A549 (cell line): ENCODE measurements at regions not wholly inside any gene's neighbourhood (a gene's known extent, or its start where the extent isn't known, plus 50 kb on each side); places are given as distances from the start of the nearest gene placed in this dataset.

Source experiments
- ATAC-seq, 2 experiments: fragments of 200-7000 bp in 1 of 2; fragments of >200 bp in 1 of 2; cut with Nextera tagmentation in 1 of 2; cut with Tn5 transposase in 1 of 2; 3 replicates each; pipeline versions ENCODE4 v1.8.0 to v1.9.1; 2018 to 2020; ENCODE audit warnings: mild to moderate bottlenecking in 1 of 2, moderate library complexity in 1 of 2
- CTCF ChIA-PET: fragments of 300-600 bp; sonication (Branson Sonifier 250); formaldehyde crosslinking; extraction: SDS; loops from one replicate; lab custom pipeline; 2021; ENCODE audit warnings: antibody characterized with exemption, inconsistent platforms; lab: Yijun Ruan, JAX
- POLR2A ChIA-PET: fragments of 350-600 bp; formaldehyde crosslinking; extraction: SDS; loops from one replicate; lab custom pipeline; 2021; ENCODE audit warnings: antibody characterized with exemption, inconsistent platforms; lab: Yijun Ruan, JAX
- DNase-seq, 2 experiments: peaks; one replicate each; pipeline versions ENCODE4 v3.0.0 to v3.0.0-alpha.2; 2011 to 2016; ENCODE audit warnings: low read depth in 1 of 2, low spot score in 1 of 2
- FAIRE-seq: peaks from 2 replicates; lab custom pipeline; 2011; peaks lifted over from hg19 to GRCh38; lab: Jason Lieb, UNC
- H3K27ac ChIP-seq, 2 experiments: fragments of >200 bp; sonication (Bioruptor Twin); formaldehyde crosslinking; 3 replicates each; pipeline ENCODE4 v1.5.1; 2016 to 2017
- H3K4me1 ChIP-seq: fragments of >200 bp; sonication (Bioruptor Twin); formaldehyde crosslinking; 3 replicates; pipeline ENCODE4 v1.6.1; 2016
- H3K4me2 ChIP-seq: fragments of >200 bp; sonication (Bioruptor Twin); formaldehyde crosslinking; 3 replicates; pipeline ENCODE4 v1.6.1; 2016
- H3K4me3 ChIP-seq: fragments of >200 bp; sonication (Bioruptor Twin); formaldehyde crosslinking; 3 replicates; pipeline ENCODE4 v1.5.1; 2016
- H3K9me3 ChIP-seq: fragments of >200 bp; sonication (Bioruptor Twin); formaldehyde crosslinking; 3 replicates; pipeline ENCODE4 v1.6.1; 2016
- BHLHE40 ChIP-seq: IDR thresholded peaks from 2 replicates; pipeline ENCODE4 v1.6.1; 2012; ENCODE audit warnings: low read depth, low read length, inconsistent platforms
- CBX2 ChIP-seq: fragments of 200-600 bp; sonication (generic); IDR thresholded peaks from 2 replicates; pipeline ENCODE4 v1.6.1; 2016; ENCODE audit warnings: low read depth, mild to moderate bottlenecking, borderline replicate concordance
- CBX8 ChIP-seq: fragments of 200-600 bp; sonication (generic); IDR thresholded peaks from 2 replicates; pipeline ENCODE4 v1.6.1; 2016
- CHD2 ChIP-seq: fragments of 150-350 bp; IDR thresholded peaks from 2 replicates; pipeline ENCODE4 v1.6.1; 2014; ENCODE audit warnings: low read length; ENCODE audit not compliant: partially characterized antibody
- CTCF ChIP-seq: fragments of >200 bp; sonication (Bioruptor Twin); formaldehyde crosslinking; IDR thresholded peaks from 3 replicates; pipeline ENCODE4 v1.5.1; 2016
- EP300 ChIP-seq, 2 experiments: fragments of >200 bp; sonication (Bioruptor Twin); formaldehyde crosslinking; IDR thresholded peaks; 2 replicates in 1 of 2; 3 replicates in 1 of 2; pipeline ENCODE4 v1.6.1; 2016 to 2017
- ESRRA ChIP-seq: fragments of 150-350 bp; IDR thresholded peaks from 2 replicates; pipeline ENCODE4 v1.6.1; 2014; ENCODE audit warnings: mild to moderate bottlenecking, low read length, borderline replicate concordance
- FOSL2 ChIP-seq, 2 experiments: fragments of 450-650 bp in 1 of 2; fragments of >200 bp in 1 of 2; sonication (Bioruptor Twin) in 1 of 2; formaldehyde crosslinking; IDR thresholded peaks; 2 replicates each; pipeline versions ENCODE4 v1.5.0 to v1.6.1; 2016 to 2020; ENCODE audit warnings: mild to moderate bottlenecking in 1 of 2, moderate library complexity in 1 of 2
- FOXS1 ChIP-seq: fragments of 250-450 bp; sonication (Bioruptor Pico); IDR thresholded peaks from 2 replicates; pipeline ENCODE4 v1.5.0; 2020; ENCODE audit warnings: mild to moderate bottlenecking, moderate library complexity
- GATA3 ChIP-seq: IDR thresholded peaks from 2 replicates; pipeline ENCODE4 v1.6.1; 2012; ENCODE audit warnings: borderline replicate concordance
- HEYL ChIP-seq: fragments of 250-450 bp; sonication (Bioruptor Pico); IDR thresholded peaks from 2 replicates; pipeline ENCODE4 v1.8.0; 2021; ENCODE audit warnings: mild to moderate bottlenecking, moderate library complexity
- HMGXB4 ChIP-seq: fragments of 250-450 bp; sonication (Bioruptor Pico); IDR thresholded peaks from 2 replicates; pipeline ENCODE4 v1.5.0; 2021; ENCODE audit warnings: mild to moderate bottlenecking, moderate library complexity, borderline replicate concordance
- JUNB ChIP-seq: fragments of >200 bp; sonication (Bioruptor Twin); formaldehyde crosslinking; IDR thresholded peaks from 2 replicates; pipeline ENCODE4 v1.6.1; 2016
- KDM5A ChIP-seq: fragments of 200-600 bp; sonication (generic); IDR thresholded peaks from 2 replicates; pipeline ENCODE4 v1.6.1; 2016; ENCODE audit warnings: antibody characterized with exemption, mild to moderate bottlenecking
- MAFK ChIP-seq: fragments of 450-650 bp; IDR thresholded peaks from 2 replicates; pipeline ENCODE4 v1.6.1; 2014; ENCODE audit not compliant: partially characterized antibody
- NR3C1 ChIP-seq: fragments of >200 bp; sonication (Bioruptor Twin); formaldehyde crosslinking; IDR thresholded peaks from 3 replicates; pipeline ENCODE4 v1.6.1; 2017
- PBX3 ChIP-seq: IDR thresholded peaks from 2 replicates; pipeline ENCODE4 v1.6.1; 2012
- RAD21 ChIP-seq, 2 experiments: fragments of >200 bp in 1 of 2; sonication (Bioruptor Twin) in 1 of 2; formaldehyde crosslinking in 1 of 2; IDR thresholded peaks in 1 of 2; conservative IDR thresholded peaks in 1 of 2; 2 replicates in 1 of 2; 3 replicates in 1 of 2; pipeline ENCODE4 v1.6.1; 2012 to 2018; ENCODE audit warnings: inconsistent platforms in 1 of 2
- RARB ChIP-seq: fragments of 250-450 bp; sonication (Bioruptor Pico); IDR thresholded peaks from 2 replicates; pipeline ENCODE4 v1.8.0; 2021; ENCODE audit warnings: mild to moderate bottlenecking, moderate library complexity
- RCOR1 ChIP-seq: fragments of 150-350 bp; IDR thresholded peaks from 2 replicates; pipeline ENCODE4 v1.6.1; 2014; ENCODE audit warnings: antibody characterized with exemption, low read length, low read depth
- SMC3 ChIP-seq: fragments of >200 bp; sonication (Bioruptor Twin); formaldehyde crosslinking; IDR thresholded peaks from 3 replicates; pipeline ENCODE4 v1.6.1; 2018; ENCODE audit warnings: inconsistent platforms
- TFCP2L1 ChIP-seq: fragments of 250-450 bp; sonication (Bioruptor Pico); IDR thresholded peaks from 2 replicates; pipeline ENCODE4 v1.5.0; 2021; ENCODE audit warnings: mild to moderate bottlenecking
- TP53 ChIP-seq: fragments of 250-450 bp; sonication (Bioruptor Pico); IDR thresholded peaks from 2 replicates; pipeline ENCODE4 v1.5.0; 2021; ENCODE audit warnings: mild to moderate bottlenecking, moderate library complexity
- USF2 ChIP-seq: fragments of 450-650 bp; IDR thresholded peaks from 2 replicates; pipeline ENCODE4 v1.6.1; 2014; ENCODE audit warnings: antibody characterized with exemption
- ZC3H11A ChIP-seq: fragments of 450-650 bp; IDR thresholded peaks from 2 replicates; pipeline ENCODE4 v1.6.1; 2014; ENCODE audit warnings: antibody characterized with exemption, mild to moderate bottlenecking
- WGBS: methylation state at CpG from one replicate; pipeline ENCODE4 v1.1.6; 2017; ENCODE audit errors: missing lambda C conversion rate; 5-methylcytosine and 5-hydroxymethylcytosine counted together

GRCh38 chr2:100654611-100655010 is 91.8 kb downstream of the PDCL3 start:
- no peak for TF ChIP-seq CHD2
- no peak for TF ChIP-seq JUNB
- TF ChIP-seq FOSL2 (IDR thresholded peaks at IDR 0.05): no peak
- no peak for TF ChIP-seq FOSL2 (CRISPR knock-in tag; IDR thresholded peaks at IDR 0.05)
- TF ChIP-seq FOXS1: no peak
- no peak for TF ChIP-seq ZC3H11A
- no peak for TF ChIP-seq TP53 (CRISPR knock-in tag)
- no peak for TF ChIP-seq EP300 (IDR thresholded peaks at IDR 0.05)
- no peak for TF ChIP-seq TFCP2L1 (CRISPR knock-in tag)
- TF ChIP-seq PBX3: no peak
- TF ChIP-seq CBX2: no peak
- no peak for TF ChIP-seq MAFK
- no peak for TF ChIP-seq RAD21 (conservative IDR thresholded peaks at IDR 0.05 in 1 of 2, IDR thresholded peaks at IDR 0.05 in 1 of 2)
- TF ChIP-seq HEYL (CRISPR knock-in tag): no peak
- TF ChIP-seq USF2: no peak
- TF ChIP-seq SMC3: no peak
- TF ChIP-seq ESRRA: no peak
- DNase-seq: no peak
- ATAC-seq: no peak
- no peak overlapping the region for H3K4me3 ChIP-seq
- H3K4me2 ChIP-seq: no peak overlapping the region
- H3K4me1 ChIP-seq: no peaks in the 10 kb centered on the region
- no peak for FAIRE-seq
- 70% methylated on average over 7 of the region's 7 CpGs for WGBS
- ChIA-PET CTCF (no interaction called here), POLR2A (no interaction called here)
- H3K9me3 ChIP-seq: 0 out of 3 replicates have a peak, but pooled peaks cover 2% of the 10 kb centered on the region
- no peak overlapping the region for H3K27ac ChIP-seq

GRCh38 chr2:100655446-100655845 is 92.7 kb downstream of the PDCL3 start:
- H3K4me2 ChIP-seq: no peak overlapping the region
- ATAC-seq (0 out of 6 replicates have a peak, but pooled peaks of 1 of the 2 experiments have one; percentile 19), FAIRE-seq (no peak), DNase-seq (no peak)
- POLR2A ChIA-PET: no interaction called here
- H3K4me3 ChIP-seq: no peak overlapping the region
- H3K9me3 ChIP-seq: 0 out of 3 replicates have a peak, but pooled peaks cover 2% of the 10 kb centered on the region
- no peak overlapping the region for H3K27ac ChIP-seq
- WGBS: 68% methylated on average over 5 of the region's 5 CpGs
- TF ChIP-seq BHLHE40: no peak
- no peak for TF ChIP-seq RARB (CRISPR knock-in tag)
- no peak for TF ChIP-seq HMGXB4 (CRISPR knock-in tag)
- TF ChIP-seq RAD21 (conservative IDR thresholded peaks at IDR 0.05 in 1 of 2, IDR thresholded peaks at IDR 0.05 in 1 of 2): no peak
- TF ChIP-seq CTCF: no peak
- no peak for TF ChIP-seq NR3C1
- no peak for TF ChIP-seq KDM5A
- no peak for TF ChIP-seq GATA3
- no peak for TF ChIP-seq CBX8
- no peak for TF ChIP-seq RCOR1
- TF ChIP-seq, all 56 proteins: peak for 0
- CTCF ChIA-PET: no interaction called here
- no peaks in the 10 kb centered on the region for H3K4me1 ChIP-seq
